ENCODE measurements at regions not wholly inside any gene's neighbourhood (a gene's known extent, or its start where the extent isn't known, plus 50 kb on each side); places are given as distances from the start of the nearest gene placed in this dataset.
"Not testable (repeated sequence)": the region's sequence is repeated elsewhere in the genome, so short reads cannot be mapped to it uniquely, and the experiment has no call there.

GRCh38 chr10:26939962-26940354 is 79.2 kb upstream of the ABI1 start:
- Histone ChIP-seq H3K36me3 (no peaks in the 10 kb centered on the region), H3K4me3 (no peak overlapping the region), H3K9me3 (no peaks in the 10 kb centered on the region), H3K27ac (no peak overlapping the region), H3K27me3 (no peaks in the 10 kb centered on the region), H3K4me1 (no peaks in the 10 kb centered on the region)
- intact Hi-C loops (cut with DNase I; ENCODE audit: low total_unique reads): no loop called here
- DNase-seq: no peak
- no peak for TF ChIP-seq POLR2A (IDR thresholded peaks at IDR 0.05)
- no peak for TF ChIP-seq CTCF (IDR thresholded peaks at IDR 0.05)

GRCh38 chr10:26939290-26939961 is 78.7 kb upstream of the ABI1 start:
- Histone ChIP-seq H3K36me3 (no peaks in the 10 kb centered on the region), H3K27me3 (no peaks in the 10 kb centered on the region), H3K9me3 (no peaks in the 10 kb centered on the region), H3K4me3 (no peak overlapping the region), H3K27ac (no peak overlapping the region), H3K4me1 (no peaks in the 10 kb centered on the region)
- TF ChIP-seq CTCF (IDR thresholded peaks at IDR 0.05) (no peak), POLR2A (IDR thresholded peaks at IDR 0.05) (no peak)
- intact Hi-C loops (cut with DNase I; ENCODE audit: low total_unique reads): no loop called here
- DNase-seq: no peak

GRCh38 chr10:26938578-26938977 is 77.8 kb upstream of the ABI1 start:
- TF ChIP-seq POLR2A (IDR thresholded peaks at IDR 0.05): no peak
- no peak for TF ChIP-seq CTCF (IDR thresholded peaks at IDR 0.05)
- no peaks in the 10 kb centered on the region for H3K36me3 ChIP-seq
- no peaks in the 10 kb centered on the region for H3K4me1 ChIP-seq
- H3K9me3 ChIP-seq: no peaks in the 10 kb centered on the region
- no peaks in the 10 kb centered on the region for H3K27me3 ChIP-seq
- no peak overlapping the region for H3K4me3 ChIP-seq
- H3K27ac ChIP-seq: no peak overlapping the region
- intact Hi-C loops (cut with DNase I; ENCODE audit: low total_unique reads): no loop called here
- no peak for DNase-seq

GRCh38 chr10:26937371-26937770 is 76.6 kb upstream of the ABI1 start:
- Histone ChIP-seq H3K27me3 (no peaks in the 10 kb centered on the region), H3K4me1 (no peaks in the 10 kb centered on the region), H3K27ac (no peak overlapping the region), H3K36me3 (no peaks in the 10 kb centered on the region), H3K4me3 (no peak overlapping the region), H3K9me3 (no peaks in the 10 kb centered on the region)
- TF ChIP-seq CTCF (IDR thresholded peaks at IDR 0.05): no peak
- TF ChIP-seq POLR2A (IDR thresholded peaks at IDR 0.05): no peak
- intact Hi-C loops (cut with DNase I; ENCODE audit: low total_unique reads): no loop called here
- DNase-seq: no peak

GRCh38 chr10:26934190-26934589 is 73.4 kb upstream of the ABI1 start:
- not testable (repeated sequence) for H3K9me3 ChIP-seq, H3K4me1 ChIP-seq

GRCh38 chr10:26932576-26932975 is 71.8 kb upstream of the ABI1 start:
- TF ChIP-seq POLR2A (IDR thresholded peaks at IDR 0.05): no peak
- TF ChIP-seq CTCF (IDR thresholded peaks at IDR 0.05): no peak
- no peak overlapping the region for H3K4me3 ChIP-seq

More at GRCh38 chr10:26934190-26934589, 73.4 kb upstream of the ABI1 start:
- intact Hi-C loops (cut with DNase I; ENCODE audit: low total_unique reads); H3K4me3 ChIP-seq; H3K36me3 ChIP-seq; H3K27me3 ChIP-seq; H3K27ac ChIP-seq; DNase-seq: not testable (repeated sequence)

More at GRCh38 chr10:26932576-26932975, 71.8 kb upstream of the ABI1 start:
- H3K27ac ChIP-seq: no peak overlapping the region
- intact Hi-C loops (cut with DNase I; ENCODE audit: low total_unique reads): no loop called here
- H3K36me3 ChIP-seq: no peaks in the 10 kb centered on the region
- H3K4me1 ChIP-seq: no peaks in the 10 kb centered on the region
- DNase-seq: no peak
- no peaks in the 10 kb centered on the region for H3K27me3 ChIP-seq
- H3K9me3 ChIP-seq: no peaks in the 10 kb centered on the region
